IMR-90 (cell line): ENCODE measurements at regions not wholly inside any gene's neighbourhood (a gene's known extent, or its start where the extent isn't known, plus 50 kb on each side); places are given as distances from the start of the nearest gene placed in this dataset.

ENCODE experiments used
- BHLHE40 ChIP-seq: fragments of 150-350 bp; IDR thresholded peaks from 2 replicates; pipeline ENCODE4 v1.6.1; 2016; ENCODE audit warnings: mild to moderate bottlenecking, low read depth, low read length
- FOS ChIP-seq: fragments of 150-350 bp; IDR thresholded peaks from 2 replicates; pipeline ENCODE4 v1.6.1; 2016; ENCODE audit warnings: low read depth, low read length
- MAFK ChIP-seq: IDR thresholded peaks from 2 replicates; pipeline ENCODE4 v1.6.1; 2012; ENCODE audit warnings: low read depth, low read length, improper control_type of control experiment
- MXI1 ChIP-seq: IDR thresholded peaks from 2 replicates; pipeline ENCODE4 v1.6.1; 2012; ENCODE audit warnings: low read depth, mild to moderate bottlenecking, low read length, moderate library complexity, borderline replicate concordance
- POLR2A ChIP-seq: IDR thresholded peaks from 2 replicates; pipeline ENCODE4 v1.6.1; 2012; ENCODE audit warnings: mild to moderate bottlenecking, low read depth, low read length
- RAD21 ChIP-seq: IDR thresholded peaks from 2 replicates; pipeline ENCODE4 v1.6.1; 2012; ENCODE audit warnings: low read length, improper control_type of control experiment
- RCOR1 ChIP-seq: IDR thresholded peaks from 2 replicates; pipeline ENCODE4 v1.6.1; 2012; ENCODE audit warnings: mild to moderate bottlenecking, low read length, improper control_type of control experiment; ENCODE audit not compliant: insufficient replicate concordance
- SMC3 ChIP-seq: fragments of 150-350 bp; IDR thresholded peaks from 2 replicates; pipeline ENCODE4 v1.6.1; 2016; ENCODE audit warnings: low read depth, mild to moderate bottlenecking, antibody characterized with exemption, low read length, moderate library complexity
- TF ChIP-seq, protein P1 (sequence below): conservative IDR thresholded peaks from 2 replicates; pipeline ENCODE4 v1.5.1; 2012; ENCODE audit warnings: mild to moderate bottlenecking, low read depth, low read length, improper control_type of control experiment
- TF ChIP-seq, protein P2 (sequence below): fragments of 150-350 bp; IDR thresholded peaks from 2 replicates; pipeline ENCODE4 v1.6.1; 2016; ENCODE audit warnings: low read depth, mild to moderate bottlenecking, low read length, moderate library complexity, borderline replicate concordance
- TF ChIP-seq, protein P3 (sequence below): fragments of 150-350 bp; IDR thresholded peaks from 2 replicates; pipeline ENCODE4 v1.6.1; 2017; ENCODE audit warnings: mild to moderate bottlenecking, antibody characterized with exemption, low read length, low read depth

DNA sequence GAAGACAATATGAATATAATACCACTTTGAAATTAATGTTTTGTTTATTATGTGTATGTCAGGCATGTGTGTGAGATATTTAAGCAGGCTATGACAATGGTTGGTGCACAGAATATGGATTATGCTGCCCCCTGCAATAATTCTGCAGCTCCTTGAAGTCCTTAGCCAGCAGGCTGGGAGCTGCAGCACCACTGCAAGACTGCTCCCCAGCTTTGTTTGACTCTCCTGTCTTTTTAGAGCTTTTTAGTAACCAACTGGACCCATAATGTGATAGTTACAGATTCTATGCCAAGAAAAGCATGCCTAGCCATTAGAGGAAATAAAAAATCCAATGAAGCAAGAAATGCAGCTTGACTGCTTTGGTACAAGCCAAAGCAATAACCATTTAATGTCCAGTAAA, 535.1 kb downstream of the TMEM135 start:
- TF ChIP-seq RAD21 = no peak
- no peak for TF ChIP-seq MXI1
- TF ChIP-seq, protein P1, sequence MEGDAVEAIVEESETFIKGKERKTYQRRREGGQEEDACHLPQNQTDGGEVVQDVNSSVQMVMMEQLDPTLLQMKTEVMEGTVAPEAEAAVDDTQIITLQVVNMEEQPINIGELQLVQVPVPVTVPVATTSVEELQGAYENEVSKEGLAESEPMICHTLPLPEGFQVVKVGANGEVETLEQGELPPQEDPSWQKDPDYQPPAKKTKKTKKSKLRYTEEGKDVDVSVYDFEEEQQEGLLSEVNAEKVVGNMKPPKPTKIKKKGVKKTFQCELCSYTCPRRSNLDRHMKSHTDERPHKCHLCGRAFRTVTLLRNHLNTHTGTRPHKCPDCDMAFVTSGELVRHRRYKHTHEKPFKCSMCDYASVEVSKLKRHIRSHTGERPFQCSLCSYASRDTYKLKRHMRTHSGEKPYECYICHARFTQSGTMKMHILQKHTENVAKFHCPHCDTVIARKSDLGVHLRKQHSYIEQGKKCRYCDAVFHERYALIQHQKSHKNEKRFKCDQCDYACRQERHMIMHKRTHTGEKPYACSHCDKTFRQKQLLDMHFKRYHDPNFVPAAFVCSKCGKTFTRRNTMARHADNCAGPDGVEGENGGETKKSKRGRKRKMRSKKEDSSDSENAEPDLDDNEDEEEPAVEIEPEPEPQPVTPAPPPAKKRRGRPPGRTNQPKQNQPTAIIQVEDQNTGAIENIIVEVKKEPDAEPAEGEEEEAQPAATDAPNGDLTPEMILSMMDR = no peak
- TF ChIP-seq POLR2A = no peak
- no peak for TF ChIP-seq RCOR1
- TF ChIP-seq, protein P2, sequence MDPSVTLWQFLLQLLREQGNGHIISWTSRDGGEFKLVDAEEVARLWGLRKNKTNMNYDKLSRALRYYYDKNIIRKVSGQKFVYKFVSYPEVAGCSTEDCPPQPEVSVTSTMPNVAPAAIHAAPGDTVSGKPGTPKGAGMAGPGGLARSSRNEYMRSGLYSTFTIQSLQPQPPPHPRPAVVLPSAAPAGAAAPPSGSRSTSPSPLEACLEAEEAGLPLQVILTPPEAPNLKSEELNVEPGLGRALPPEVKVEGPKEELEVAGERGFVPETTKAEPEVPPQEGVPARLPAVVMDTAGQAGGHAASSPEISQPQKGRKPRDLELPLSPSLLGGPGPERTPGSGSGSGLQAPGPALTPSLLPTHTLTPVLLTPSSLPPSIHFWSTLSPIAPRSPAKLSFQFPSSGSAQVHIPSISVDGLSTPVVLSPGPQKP = no peak
- TF ChIP-seq MAFK = no peak
- TF ChIP-seq, protein P3, sequence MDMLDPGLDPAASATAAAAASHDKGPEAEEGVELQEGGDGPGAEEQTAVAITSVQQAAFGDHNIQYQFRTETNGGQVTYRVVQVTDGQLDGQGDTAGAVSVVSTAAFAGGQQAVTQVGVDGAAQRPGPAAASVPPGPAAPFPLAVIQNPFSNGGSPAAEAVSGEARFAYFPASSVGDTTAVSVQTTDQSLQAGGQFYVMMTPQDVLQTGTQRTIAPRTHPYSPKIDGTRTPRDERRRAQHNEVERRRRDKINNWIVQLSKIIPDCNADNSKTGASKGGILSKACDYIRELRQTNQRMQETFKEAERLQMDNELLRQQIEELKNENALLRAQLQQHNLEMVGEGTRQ = no peak
- TF ChIP-seq BHLHE40 = no peak
- TF ChIP-seq FOS = no peak
- TF ChIP-seq SMC3 = no peak
